HEK293 (cell line): ENCODE measurements at regions not wholly inside any gene's neighbourhood (a gene's known extent, or its start where the extent isn't known, plus 50 kb on each side); places are given as distances from the start of the nearest gene placed in this dataset.
"Not testable (repeated sequence)": the region's sequence is repeated elsewhere in the genome, so short reads cannot be mapped to it uniquely, and the experiment has no call there.

ENCODE experiments used
- CTCF ChIA-PET: fragments of 350-600 bp; formaldehyde crosslinking; extraction: SDS; loops from one replicate; lab custom pipeline; 2021; ENCODE audit warnings: antibody characterized with exemption; lab: Yijun Ruan, JAX
- POLR2A ChIA-PET: fragments of 300-600 bp; formaldehyde crosslinking; extraction: SDS; loops from one replicate; lab custom pipeline; 2020; ENCODE audit warnings: antibody characterized with exemption, inconsistent platforms; lab: Yijun Ruan, JAX
- H3K27ac ChIP-seq: fragments of 200-500 bp; sonication (Bioruptor generic); 2 replicates; pipeline ENCODE4 v1.5.1; 2014; ENCODE audit warnings: low read depth, low read length, control low read depth, inconsistent platforms; ENCODE audit errors: extremely low read depth
- H3K36me3 ChIP-seq, 2 experiments: fragments of 200-500 bp in 1 of 2; sonication (Bioruptor generic) in 1 of 2; 1 replicate in 1 of 2; 2 replicates in 1 of 2; pipeline ENCODE4 v1.5.1; 2014 to 2017; ENCODE audit warnings: inconsistent platforms in 2 of 2, low read length in 2 of 2; ENCODE audit not compliant: control insufficient read depth in 2 of 2, insufficient read depth in 1 of 2
- H3K4me1 ChIP-seq: fragments of 200-500 bp; sonication (Bioruptor generic); 2 replicates; pipeline ENCODE4 v1.5.1; 2014; ENCODE audit warnings: mild to moderate bottlenecking, low read length, inconsistent platforms; ENCODE audit not compliant: control insufficient read depth, insufficient read depth
- H3K4me3 ChIP-seq: 2 replicates; pipeline ENCODE4 v1.5.1; 2011; ENCODE audit warnings: low read depth, mild to moderate bottlenecking, control low read depth, low read length, moderate library complexity
- H3K9me3 ChIP-seq: fragments of 200-500 bp; sonication (Bioruptor generic); 2 replicates; pipeline ENCODE4 v1.5.1; 2014; ENCODE audit warnings: low read depth, low read length, inconsistent platforms; ENCODE audit not compliant: control insufficient read depth, insufficient read depth
- BCL11B ChIP-seq: fragments of 450-650 bp; formaldehyde crosslinking; IDR thresholded peaks from 2 replicates; pipeline ENCODE4 v1.5.1; 2016; ENCODE audit warnings: low read depth, missing biosample characterization, missing genetic modification characterization
- GFI1B ChIP-seq: fragments of 450-650 bp; formaldehyde crosslinking; IDR thresholded peaks from 2 replicates; pipeline ENCODE4 v1.5.1; 2016; ENCODE audit warnings: missing biosample characterization, missing genetic modification characterization
- KLF1 ChIP-seq: fragments of 450-650 bp; formaldehyde crosslinking; IDR thresholded peaks from 2 replicates; pipeline ENCODE4 v1.5.1; 2016; ENCODE audit warnings: missing biosample characterization, missing genetic modification characterization
- MZF1 ChIP-seq: fragments of 450-650 bp; formaldehyde crosslinking; IDR thresholded peaks from 2 replicates; pipeline ENCODE4 v1.5.1; 2017; ENCODE audit warnings: missing biosample characterization, missing genetic modification characterization, borderline replicate concordance
- OVOL3 ChIP-seq: fragments of 450-650 bp; formaldehyde crosslinking; IDR thresholded peaks from 2 replicates; pipeline ENCODE4 v1.5.1; 2016; ENCODE audit warnings: missing biosample characterization, missing genetic modification characterization
- PATZ1 ChIP-seq: fragments of 450-650 bp; formaldehyde crosslinking; IDR thresholded peaks from 2 replicates; pipeline ENCODE4 v1.5.1; 2016; ENCODE audit warnings: missing biosample characterization, missing genetic modification characterization
- REPIN1 ChIP-seq: fragments of 450-650 bp; formaldehyde crosslinking; IDR thresholded peaks from 2 replicates; pipeline ENCODE4 v1.5.1; 2017; ENCODE audit warnings: missing biosample characterization, missing genetic modification characterization, low read depth
- WT1 ChIP-seq: fragments of 450-650 bp; formaldehyde crosslinking; IDR thresholded peaks from 2 replicates; pipeline ENCODE4 v1.5.1; 2016; ENCODE audit warnings: missing biosample characterization, missing genetic modification characterization
- ZNF157 ChIP-seq: fragments of 450-650 bp; formaldehyde crosslinking; IDR thresholded peaks from 2 replicates; pipeline ENCODE4 v1.5.1; 2016; ENCODE audit warnings: missing biosample characterization, missing genetic modification characterization
- ZNF354C ChIP-seq: fragments of 450-650 bp; formaldehyde crosslinking; IDR thresholded peaks from 2 replicates; pipeline ENCODE4 v1.5.1; 2016; ENCODE audit warnings: missing biosample characterization, missing genetic modification characterization, low read depth, borderline replicate concordance
- ZNF501 ChIP-seq: fragments of 450-650 bp; formaldehyde crosslinking; IDR thresholded peaks from 2 replicates; pipeline ENCODE4 v1.5.1; 2016; ENCODE audit warnings: missing biosample characterization, missing genetic modification characterization
- ZNF600 ChIP-seq: fragments of 450-650 bp; formaldehyde crosslinking; IDR thresholded peaks from 2 replicates; pipeline ENCODE4 v1.5.1; 2016; ENCODE audit warnings: missing biosample characterization, missing genetic modification characterization
- ZNF623 ChIP-seq: fragments of 450-650 bp; formaldehyde crosslinking; IDR thresholded peaks from 2 replicates; pipeline ENCODE4 v1.5.1; 2016; ENCODE audit warnings: missing biosample characterization, missing genetic modification characterization
- ZSCAN16 ChIP-seq: fragments of 450-650 bp; formaldehyde crosslinking; IDR thresholded peaks from 2 replicates; pipeline ENCODE4 v1.5.1; 2016; ENCODE audit warnings: missing biosample characterization, missing genetic modification characterization
- TF ChIP-seq, protein P1 (sequence below): fragments of 450-650 bp; formaldehyde crosslinking; IDR thresholded peaks from 2 replicates; pipeline ENCODE4 v1.5.1; 2016; ENCODE audit warnings: missing biosample characterization, missing genetic modification characterization
- TF ChIP-seq, protein P2 (sequence below): fragments of 450-650 bp; formaldehyde crosslinking; IDR thresholded peaks from 2 replicates; pipeline ENCODE4 v1.5.1; 2017; ENCODE audit warnings: missing biosample characterization, missing genetic modification characterization
- TF ChIP-seq, protein P3 (sequence below): fragments of 450-650 bp; formaldehyde crosslinking; IDR thresholded peaks from 2 replicates; pipeline ENCODE4 v1.5.1; 2016; ENCODE audit warnings: missing biosample characterization, missing genetic modification characterization
- TF ChIP-seq, protein P4 (sequence below): fragments of 450-650 bp; formaldehyde crosslinking; IDR thresholded peaks from 2 replicates; pipeline ENCODE4 v1.5.1; 2017; ENCODE audit warnings: missing biosample characterization, missing genetic modification characterization
- TF ChIP-seq, protein P5 (sequence below): fragments of 450-650 bp; formaldehyde crosslinking; IDR thresholded peaks from 2 replicates; pipeline ENCODE4 v1.5.1; 2016; ENCODE audit warnings: missing biosample characterization, missing genetic modification characterization

DNA sequence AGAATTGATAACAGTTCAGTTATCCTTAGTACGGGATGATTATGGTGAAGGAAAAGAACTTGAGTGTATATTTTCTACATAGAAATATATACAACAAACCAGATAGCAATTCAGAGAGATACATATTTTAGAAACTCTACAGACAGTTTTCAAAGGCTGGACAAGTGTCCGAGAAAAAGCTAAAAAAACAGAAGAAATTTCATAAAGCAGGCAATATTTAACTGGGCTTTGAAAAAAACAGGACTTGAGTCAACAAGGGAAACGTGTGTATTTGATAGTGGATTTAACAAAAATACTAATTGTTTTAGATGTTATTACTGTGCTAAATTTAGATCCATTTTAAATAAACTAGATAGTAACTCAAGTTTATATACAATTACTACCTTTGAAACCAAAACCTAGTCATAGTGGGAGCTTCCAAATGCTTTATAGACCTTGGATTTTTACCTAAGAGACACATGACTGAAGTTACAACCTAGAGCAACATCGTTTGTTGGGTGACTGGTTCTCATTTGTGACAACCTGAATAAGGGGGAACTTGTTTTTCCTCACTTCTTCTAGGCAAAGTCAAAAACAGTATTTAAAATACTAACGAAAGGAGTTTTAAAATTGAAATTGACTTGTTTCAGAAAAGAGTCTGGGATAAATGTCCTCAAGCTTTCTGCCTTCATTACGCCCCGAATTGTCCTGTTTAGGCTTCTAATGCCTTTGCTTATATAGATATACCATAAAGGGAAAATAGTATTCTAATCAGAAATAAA, 116.7 kb upstream of the PRSS16 start (continued):
- TF ChIP-seq, protein P1, sequence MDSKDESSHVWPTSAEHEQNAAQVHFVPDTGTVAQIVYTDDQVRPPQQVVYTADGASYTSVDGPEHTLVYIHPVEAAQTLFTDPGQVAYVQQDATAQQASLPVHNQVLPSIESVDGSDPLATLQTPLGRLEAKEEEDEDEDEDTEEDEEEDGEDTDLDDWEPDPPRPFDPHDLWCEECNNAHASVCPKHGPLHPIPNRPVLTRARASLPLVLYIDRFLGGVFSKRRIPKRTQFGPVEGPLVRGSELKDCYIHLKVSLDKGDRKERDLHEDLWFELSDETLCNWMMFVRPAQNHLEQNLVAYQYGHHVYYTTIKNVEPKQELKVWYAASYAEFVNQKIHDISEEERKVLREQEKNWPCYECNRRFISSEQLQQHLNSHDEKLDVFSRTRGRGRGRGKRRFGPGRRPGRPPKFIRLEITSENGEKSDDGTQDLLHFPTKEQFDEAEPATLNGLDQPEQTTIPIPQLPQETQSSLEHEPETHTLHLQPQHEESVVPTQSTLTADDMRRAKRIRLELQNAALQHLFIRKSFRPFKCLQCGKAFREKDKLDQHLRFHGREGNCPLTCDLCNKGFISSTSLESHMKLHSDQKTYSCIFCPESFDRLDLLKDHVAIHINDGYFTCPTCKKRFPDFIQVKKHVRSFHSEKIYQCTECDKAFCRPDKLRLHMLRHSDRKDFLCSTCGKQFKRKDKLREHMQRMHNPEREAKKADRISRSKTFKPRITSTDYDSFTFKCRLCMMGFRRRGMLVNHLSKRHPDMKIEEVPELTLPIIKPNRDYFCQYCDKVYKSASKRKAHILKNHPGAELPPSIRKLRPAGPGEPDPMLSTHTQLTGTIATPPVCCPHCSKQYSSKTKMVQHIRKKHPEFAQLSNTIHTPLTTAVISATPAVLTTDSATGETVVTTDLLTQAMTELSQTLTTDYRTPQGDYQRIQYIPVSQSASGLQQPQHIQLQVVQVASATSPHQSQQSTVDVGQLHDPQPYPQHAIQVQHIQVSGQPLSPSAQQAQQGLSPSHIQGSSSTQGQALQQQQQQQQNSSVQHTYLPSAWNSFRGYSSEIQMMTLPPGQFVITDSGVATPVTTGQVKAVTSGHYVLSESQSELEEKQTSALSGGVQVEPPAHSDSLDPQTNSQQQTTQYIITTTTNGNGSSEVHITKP (tag by site-specific recombination), result 0 out of 2 replicates have a peak, but pooled peaks have one; percentile 12
- TF ChIP-seq ZNF354C (tag by site-specific recombination), result no peak
- no peak for TF ChIP-seq WT1 (tag by site-specific recombination)
- TF ChIP-seq, protein P2, sequence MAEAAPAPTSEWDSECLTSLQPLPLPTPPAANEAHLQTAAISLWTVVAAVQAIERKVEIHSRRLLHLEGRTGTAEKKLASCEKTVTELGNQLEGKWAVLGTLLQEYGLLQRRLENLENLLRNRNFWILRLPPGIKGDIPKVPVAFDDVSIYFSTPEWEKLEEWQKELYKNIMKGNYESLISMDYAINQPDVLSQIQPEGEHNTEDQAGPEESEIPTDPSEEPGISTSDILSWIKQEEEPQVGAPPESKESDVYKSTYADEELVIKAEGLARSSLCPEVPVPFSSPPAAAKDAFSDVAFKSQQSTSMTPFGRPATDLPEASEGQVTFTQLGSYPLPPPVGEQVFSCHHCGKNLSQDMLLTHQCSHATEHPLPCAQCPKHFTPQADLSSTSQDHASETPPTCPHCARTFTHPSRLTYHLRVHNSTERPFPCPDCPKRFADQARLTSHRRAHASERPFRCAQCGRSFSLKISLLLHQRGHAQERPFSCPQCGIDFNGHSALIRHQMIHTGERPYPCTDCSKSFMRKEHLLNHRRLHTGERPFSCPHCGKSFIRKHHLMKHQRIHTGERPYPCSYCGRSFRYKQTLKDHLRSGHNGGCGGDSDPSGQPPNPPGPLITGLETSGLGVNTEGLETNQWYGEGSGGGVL, result no peak
- no peak for TF ChIP-seq REPIN1
- TF ChIP-seq, protein P3, sequence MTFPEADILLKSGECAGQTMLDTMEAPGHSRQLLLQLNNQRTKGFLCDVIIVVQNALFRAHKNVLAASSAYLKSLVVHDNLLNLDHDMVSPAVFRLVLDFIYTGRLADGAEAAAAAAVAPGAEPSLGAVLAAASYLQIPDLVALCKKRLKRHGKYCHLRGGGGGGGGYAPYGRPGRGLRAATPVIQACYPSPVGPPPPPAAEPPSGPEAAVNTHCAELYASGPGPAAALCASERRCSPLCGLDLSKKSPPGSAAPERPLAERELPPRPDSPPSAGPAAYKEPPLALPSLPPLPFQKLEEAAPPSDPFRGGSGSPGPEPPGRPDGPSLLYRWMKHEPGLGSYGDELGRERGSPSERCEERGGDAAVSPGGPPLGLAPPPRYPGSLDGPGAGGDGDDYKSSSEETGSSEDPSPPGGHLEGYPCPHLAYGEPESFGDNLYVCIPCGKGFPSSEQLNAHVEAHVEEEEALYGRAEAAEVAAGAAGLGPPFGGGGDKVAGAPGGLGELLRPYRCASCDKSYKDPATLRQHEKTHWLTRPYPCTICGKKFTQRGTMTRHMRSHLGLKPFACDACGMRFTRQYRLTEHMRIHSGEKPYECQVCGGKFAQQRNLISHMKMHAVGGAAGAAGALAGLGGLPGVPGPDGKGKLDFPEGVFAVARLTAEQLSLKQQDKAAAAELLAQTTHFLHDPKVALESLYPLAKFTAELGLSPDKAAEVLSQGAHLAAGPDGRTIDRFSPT (tag by site-specific recombination), result no peak
- TF ChIP-seq GFI1B, result no peak
- TF ChIP-seq, protein P4, sequence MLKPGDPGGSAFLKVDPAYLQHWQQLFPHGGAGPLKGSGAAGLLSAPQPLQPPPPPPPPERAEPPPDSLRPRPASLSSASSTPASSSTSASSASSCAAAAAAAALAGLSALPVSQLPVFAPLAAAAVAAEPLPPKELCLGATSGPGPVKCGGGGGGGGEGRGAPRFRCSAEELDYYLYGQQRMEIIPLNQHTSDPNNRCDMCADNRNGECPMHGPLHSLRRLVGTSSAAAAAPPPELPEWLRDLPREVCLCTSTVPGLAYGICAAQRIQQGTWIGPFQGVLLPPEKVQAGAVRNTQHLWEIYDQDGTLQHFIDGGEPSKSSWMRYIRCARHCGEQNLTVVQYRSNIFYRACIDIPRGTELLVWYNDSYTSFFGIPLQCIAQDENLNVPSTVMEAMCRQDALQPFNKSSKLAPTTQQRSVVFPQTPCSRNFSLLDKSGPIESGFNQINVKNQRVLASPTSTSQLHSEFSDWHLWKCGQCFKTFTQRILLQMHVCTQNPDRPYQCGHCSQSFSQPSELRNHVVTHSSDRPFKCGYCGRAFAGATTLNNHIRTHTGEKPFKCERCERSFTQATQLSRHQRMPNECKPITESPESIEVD (tag by site-specific recombination), result peak; percentile 67; the same call in 1 of the 2 replicates
- TF ChIP-seq KLF1 (tag by site-specific recombination), result no peak
- TF ChIP-seq PATZ1 (tag by site-specific recombination), result no peak
- TF ChIP-seq ZNF157, result no peak
- TF ChIP-seq ZNF623, result no peak

- CTCF ChIA-PET, result interaction anchor here (0.6 to 1.2 kb wide), 2 partner anchors 13 to 429 kb away, joined by 3 to 4 read pairs; no protein-coding TSS in a partner anchor
- peak overlapping the region; percentile 95 for H3K27ac ChIP-seq
- 0 out of 2 replicates have a peak, but pooled peaks have one; percentile 52 for TF ChIP-seq ZNF600 (tag by site-specific recombination)
- peak; percentile 11; the same call in 1 of the 2 replicates for TF ChIP-seq MZF1
- peak; percentile 93; the same call in 1 of the 2 replicates for TF ChIP-seq BCL11B (tag by site-specific recombination)
- TF ChIP-seq GFI1B, result 0 out of 2 replicates have a peak, but pooled peaks have one; percentile 0
- peak; percentile 8; the same call in 1 of the 2 replicates for TF ChIP-seq ZSCAN16 (tag by site-specific recombination)
- TF ChIP-seq, protein P3 (tag by site-specific recombination), result peak; percentile 59; the same call in 1 of the 2 replicates
- TF ChIP-seq, protein P5, sequence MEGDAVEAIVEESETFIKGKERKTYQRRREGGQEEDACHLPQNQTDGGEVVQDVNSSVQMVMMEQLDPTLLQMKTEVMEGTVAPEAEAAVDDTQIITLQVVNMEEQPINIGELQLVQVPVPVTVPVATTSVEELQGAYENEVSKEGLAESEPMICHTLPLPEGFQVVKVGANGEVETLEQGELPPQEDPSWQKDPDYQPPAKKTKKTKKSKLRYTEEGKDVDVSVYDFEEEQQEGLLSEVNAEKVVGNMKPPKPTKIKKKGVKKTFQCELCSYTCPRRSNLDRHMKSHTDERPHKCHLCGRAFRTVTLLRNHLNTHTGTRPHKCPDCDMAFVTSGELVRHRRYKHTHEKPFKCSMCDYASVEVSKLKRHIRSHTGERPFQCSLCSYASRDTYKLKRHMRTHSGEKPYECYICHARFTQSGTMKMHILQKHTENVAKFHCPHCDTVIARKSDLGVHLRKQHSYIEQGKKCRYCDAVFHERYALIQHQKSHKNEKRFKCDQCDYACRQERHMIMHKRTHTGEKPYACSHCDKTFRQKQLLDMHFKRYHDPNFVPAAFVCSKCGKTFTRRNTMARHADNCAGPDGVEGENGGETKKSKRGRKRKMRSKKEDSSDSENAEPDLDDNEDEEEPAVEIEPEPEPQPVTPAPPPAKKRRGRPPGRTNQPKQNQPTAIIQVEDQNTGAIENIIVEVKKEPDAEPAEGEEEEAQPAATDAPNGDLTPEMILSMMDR (tag by site-specific recombination), result 0 out of 2 replicates have a peak, but pooled peaks have one; percentile 34
- peak; percentile 67; the same call in 1 of the 2 replicates for TF ChIP-seq ZNF501 (tag by site-specific recombination)
- 0 out of 2 replicates have a peak, but pooled peaks have one; percentile 5 for TF ChIP-seq OVOL3 (tag by site-specific recombination)
Measured at GRCh38 chr6:27132282-27132531, 115.3 kb upstream of the PRSS16 start.

More at GRCh38 chr6:27132282-27132531, 115.3 kb upstream of the PRSS16 start:
- POLR2A ChIA-PET, result interaction anchor here (0.6 to 6.4 kb wide), 25 partner anchors 13 to 1106 kb away, joined by 3 to 338 read pairs (median 5); a partner anchor contains a TSS
- H3K9me3 ChIP-seq, H3K36me3 ChIP-seq: not testable (repeated sequence)
- Histone ChIP-seq H3K4me1 (peaks cover 10% of the 10 kb centered on the region), H3K4me3 (peak overlapping the region; percentile 52)
